ENCODE measurements at regions not wholly inside any gene's neighbourhood (a gene's known extent, or its start where the extent isn't known, plus 50 kb on each side); places are given as distances from the start of the nearest gene placed in this dataset.

- no peak overlapping the region for H3K9ac ChIP-seq (ENCODE audit: insufficient read length)
- no peak for TF ChIP-seq EZH2 (IDR thresholded peaks at IDR 0.05)
- no peaks in the 10 kb centered on the region for H3K9me3 ChIP-seq (ENCODE audit: low read depth, low read length)
- no peak overlapping the region for H3K27ac ChIP-seq
- H3K4me3 ChIP-seq: no peak overlapping the region
- no peaks in the 10 kb centered on the region for H3K36me3 ChIP-seq (ENCODE audit: insufficient read depth, low read length)
- no peak for DNase-seq (ENCODE audit: low read depth, low spot score)
Measured at GRCh38 chr2:71834796-71835195, 312.9 kb downstream of the CYP26B1 start.

- TF ChIP-seq POLR2AphosphoS5 (IDR thresholded peaks at IDR 0.05; ENCODE audit: borderline replicate concordance, low read depth, low read length) (no peak), FOXP2 (optimal IDR thresholded peaks at IDR 0.05; ENCODE audit: control extremely low read depth, extremely low read length, insufficient read depth) (no peak), EZH2 (IDR thresholded peaks at IDR 0.05) (no peak)
- Histone ChIP-seq H3K4me3 (no peak overlapping the region), H3K27ac (no peak overlapping the region), H3K9me3 (ENCODE audit: low read depth, low read length) (no peaks in the 10 kb centered on the region), H3K36me3 (ENCODE audit: insufficient read depth, low read length) (no peaks in the 10 kb centered on the region), H3K9ac (ENCODE audit: insufficient read length) (no peak overlapping the region)
- no peak for DNase-seq (ENCODE audit: low read depth, low spot score)
Measured at GRCh38 chr2:71833855-71834560, 313.7 kb downstream of the CYP26B1 start.

DNA sequence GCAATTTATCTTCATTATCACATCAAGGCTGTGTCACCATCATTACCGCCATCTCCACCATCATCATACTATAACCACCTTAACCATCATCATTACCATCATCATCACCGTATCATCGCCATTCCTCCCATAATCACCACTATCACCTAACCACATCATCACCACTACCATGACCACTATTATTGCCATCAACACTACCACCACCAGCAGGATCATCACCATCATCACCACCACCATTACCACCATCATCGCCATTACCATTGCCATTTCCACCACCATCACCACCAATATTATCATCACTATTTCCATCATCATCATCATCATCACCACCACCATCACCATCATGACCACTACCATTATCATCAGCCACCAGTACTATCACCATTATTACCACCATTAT is 314.4 kb downstream of the CYP26B1 start:
- TF ChIP-seq POLR2AphosphoS5 (IDR thresholded peaks at IDR 0.05; ENCODE audit: borderline replicate concordance, low read depth, low read length): no peak
- TF ChIP-seq EZH2 (IDR thresholded peaks at IDR 0.05): no peak
- no peak for TF ChIP-seq FOXP2 (optimal IDR thresholded peaks at IDR 0.05; ENCODE audit: control extremely low read depth, extremely low read length, insufficient read depth)
- H3K4me3 ChIP-seq: no peak overlapping the region
- DNase-seq (ENCODE audit: low read depth, low spot score): no peak
- no peaks in the 10 kb centered on the region for H3K9me3 ChIP-seq (ENCODE audit: low read depth, low read length)
- H3K27ac ChIP-seq: no peak overlapping the region
- no peak overlapping the region for H3K9ac ChIP-seq (ENCODE audit: insufficient read length)
- no peaks in the 10 kb centered on the region for H3K36me3 ChIP-seq (ENCODE audit: insufficient read depth, low read length)

GRCh38 chr2:71832844-71833243 is 314.8 kb downstream of the CYP26B1 start:
- H3K4me3 ChIP-seq: no peak overlapping the region
- TF ChIP-seq POLR2AphosphoS5 (IDR thresholded peaks at IDR 0.05; ENCODE audit: borderline replicate concordance, low read depth, low read length) (no peak), FOXP2 (optimal IDR thresholded peaks at IDR 0.05; ENCODE audit: control extremely low read depth, extremely low read length, insufficient read depth) (no peak), EZH2 (IDR thresholded peaks at IDR 0.05) (no peak)
- no peak overlapping the region for H3K27ac ChIP-seq
- no peaks in the 10 kb centered on the region for H3K36me3 ChIP-seq (ENCODE audit: insufficient read depth, low read length)
- no peak overlapping the region for H3K9ac ChIP-seq (ENCODE audit: insufficient read length)
- no peaks in the 10 kb centered on the region for H3K9me3 ChIP-seq (ENCODE audit: low read depth, low read length)
- no peak for DNase-seq (ENCODE audit: low read depth, low spot score)

- no peak overlapping the region for H3K9ac ChIP-seq (ENCODE audit: insufficient read length)
- no peaks in the 10 kb centered on the region for H3K9me3 ChIP-seq (ENCODE audit: low read depth, low read length)
- no peak overlapping the region for H3K4me3 ChIP-seq
- H3K36me3 ChIP-seq (ENCODE audit: insufficient read depth, low read length): no peaks in the 10 kb centered on the region
- H3K27ac ChIP-seq: no peak overlapping the region
- TF ChIP-seq EZH2 (IDR thresholded peaks at IDR 0.05): no peak
- no peak for TF ChIP-seq FOXP2 (optimal IDR thresholded peaks at IDR 0.05; ENCODE audit: control extremely low read depth, extremely low read length, insufficient read depth)
- no peak for TF ChIP-seq POLR2AphosphoS5 (IDR thresholded peaks at IDR 0.05; ENCODE audit: borderline replicate concordance, low read depth, low read length)
- DNase-seq (ENCODE audit: low read depth, low spot score): no peak
Measured at GRCh38 chr2:71832388-71832787, 315.3 kb downstream of the CYP26B1 start.

- TF ChIP-seq FOXP2 (optimal IDR thresholded peaks at IDR 0.05; ENCODE audit: control extremely low read depth, extremely low read length, insufficient read depth) (no peak), POLR2AphosphoS5 (IDR thresholded peaks at IDR 0.05; ENCODE audit: borderline replicate concordance, low read depth, low read length) (no peak), EZH2 (IDR thresholded peaks at IDR 0.05) (no peak)
Measured at GRCh38 chr2:71831193-71831577, 316.5 kb downstream of the CYP26B1 start.

DNA sequence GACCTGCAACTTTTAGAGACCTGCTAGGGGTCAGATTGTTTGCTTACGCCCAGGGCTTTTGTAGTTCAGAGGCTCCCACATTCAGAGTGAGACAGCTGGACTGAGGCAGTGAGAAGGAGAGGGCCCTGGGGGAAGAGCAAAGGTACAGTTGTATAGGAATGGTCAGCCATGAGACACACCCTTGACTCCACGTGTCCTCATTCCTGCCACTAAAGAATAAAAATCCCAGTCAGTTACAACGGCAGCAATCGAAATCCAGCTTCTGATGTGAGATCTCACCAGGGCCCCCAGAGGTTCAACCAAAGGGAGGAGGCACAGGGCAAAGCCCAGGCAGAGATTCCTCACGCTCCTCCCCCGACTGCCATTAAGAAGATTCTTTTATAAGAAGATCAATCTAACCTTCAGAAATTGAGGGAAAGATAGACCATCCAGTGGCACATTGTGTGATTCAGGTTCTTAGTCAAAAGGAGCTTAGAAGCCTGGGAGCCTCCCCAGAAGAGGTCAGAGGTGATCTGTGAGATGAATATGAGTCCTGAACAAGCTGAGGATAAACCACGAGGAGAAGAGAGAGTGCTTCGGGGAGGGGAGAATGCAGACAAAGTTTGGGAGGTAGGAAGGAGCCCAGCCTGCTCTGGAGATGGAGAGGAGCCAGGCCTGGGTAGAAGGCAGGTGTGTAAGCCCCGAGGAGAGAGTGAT is 317.0 kb downstream of the CYP26B1 start:
- H3K27ac ChIP-seq: no peak overlapping the region
- H3K9ac ChIP-seq (ENCODE audit: insufficient read length): no peak overlapping the region
- DNase-seq (ENCODE audit: low read depth, low spot score): no peak
- TF ChIP-seq POLR2AphosphoS5 (IDR thresholded peaks at IDR 0.05; ENCODE audit: borderline replicate concordance, low read depth, low read length): no peak
- no peak for TF ChIP-seq EZH2 (IDR thresholded peaks at IDR 0.05)
- no peak for TF ChIP-seq FOXP2 (optimal IDR thresholded peaks at IDR 0.05; ENCODE audit: control extremely low read depth, extremely low read length, insufficient read depth)
- no peak overlapping the region for H3K4me3 ChIP-seq
- no peaks in the 10 kb centered on the region for H3K36me3 ChIP-seq (ENCODE audit: insufficient read depth, low read length)
- no peaks in the 10 kb centered on the region for H3K9me3 ChIP-seq (ENCODE audit: low read depth, low read length)

More at GRCh38 chr2:71831193-71831577, 316.5 kb downstream of the CYP26B1 start:
- no peaks in the 10 kb centered on the region for H3K9me3 ChIP-seq (ENCODE audit: low read depth, low read length)
- no peak for DNase-seq (ENCODE audit: low read depth, low spot score)
- H3K36me3 ChIP-seq (ENCODE audit: insufficient read depth, low read length): no peaks in the 10 kb centered on the region
- H3K4me3 ChIP-seq: no peak overlapping the region
- H3K9ac ChIP-seq (ENCODE audit: insufficient read length): no peak overlapping the region
- H3K27ac ChIP-seq: no peak overlapping the region

- TF ChIP-seq POLR2AphosphoS5 (IDR thresholded peaks at IDR 0.05; ENCODE audit: borderline replicate concordance, low read depth, low read length) (no peak), EZH2 (IDR thresholded peaks at IDR 0.05) (no peak), FOXP2 (optimal IDR thresholded peaks at IDR 0.05; ENCODE audit: control extremely low read depth, extremely low read length, insufficient read depth) (no peak)
- H3K4me3 ChIP-seq: no peak overlapping the region
- H3K9me3 ChIP-seq (ENCODE audit: low read depth, low read length): no peaks in the 10 kb centered on the region
- no peak overlapping the region for H3K9ac ChIP-seq (ENCODE audit: insufficient read length)
- no peaks in the 10 kb centered on the region for H3K36me3 ChIP-seq (ENCODE audit: insufficient read depth, low read length)
- no peak overlapping the region for H3K27ac ChIP-seq
- DNase-seq (ENCODE audit: low read depth, low spot score): no peak
Measured at GRCh38 chr2:71829008-71829407, 318.7 kb downstream of the CYP26B1 start.
